Mesothelial cell of epicardium (in vitro differentiated cells): ENCODE measurements at regions not wholly inside any gene's neighbourhood (a gene's known extent, or its start where the extent isn't known, plus 50 kb on each side); places are given as distances from the start of the nearest gene placed in this dataset.
A peak's percentile ranks its signal among the peaks of the same experiment; 100 is the strongest.

Experiments used
- DNase-seq, 2 experiments: peaks; one replicate each; pipeline ENCODE4 v3.0.0; 2021; ENCODE audit warnings: low spot score in 2 of 2; ENCODE audit not compliant: unreplicated experiment in 2 of 2
- H3K27ac Mint-ChIP-seq: 2 replicates; pipeline ENCODE4 v1.8.0; 2021; ENCODE audit warnings: mixed read lengths
- H3K27me3 Mint-ChIP-seq: 2 replicates; pipeline ENCODE4 v1.8.0; 2021; ENCODE audit warnings: low read depth, mixed read lengths
- H3K36me3 Mint-ChIP-seq: 2 replicates; pipeline ENCODE4 v1.8.0; 2021; ENCODE audit warnings: mixed read lengths
- H3K4me1 Mint-ChIP-seq: 2 replicates; pipeline ENCODE4 v1.8.0; 2021; ENCODE audit warnings: mixed read lengths
- H3K4me3 Mint-ChIP-seq: 2 replicates; pipeline ENCODE4 v1.8.0; 2021; ENCODE audit warnings: mild to moderate bottlenecking, moderate library complexity, mixed read lengths
- H3K9me3 Mint-ChIP-seq: 2 replicates; pipeline ENCODE4 v1.8.0; 2021; ENCODE audit warnings: mixed read lengths
- TF ChIP-seq, protein P1 (sequence below): fragments of 200-600 bp; sonication (generic); IDR thresholded peaks from one replicate; pipeline ENCODE4 v1.5.0; 2021; ENCODE audit warnings: antibody characterized with exemption; ENCODE audit not compliant: unreplicated experiment

- no peak for DNase-seq
- TF ChIP-seq, protein P1, sequence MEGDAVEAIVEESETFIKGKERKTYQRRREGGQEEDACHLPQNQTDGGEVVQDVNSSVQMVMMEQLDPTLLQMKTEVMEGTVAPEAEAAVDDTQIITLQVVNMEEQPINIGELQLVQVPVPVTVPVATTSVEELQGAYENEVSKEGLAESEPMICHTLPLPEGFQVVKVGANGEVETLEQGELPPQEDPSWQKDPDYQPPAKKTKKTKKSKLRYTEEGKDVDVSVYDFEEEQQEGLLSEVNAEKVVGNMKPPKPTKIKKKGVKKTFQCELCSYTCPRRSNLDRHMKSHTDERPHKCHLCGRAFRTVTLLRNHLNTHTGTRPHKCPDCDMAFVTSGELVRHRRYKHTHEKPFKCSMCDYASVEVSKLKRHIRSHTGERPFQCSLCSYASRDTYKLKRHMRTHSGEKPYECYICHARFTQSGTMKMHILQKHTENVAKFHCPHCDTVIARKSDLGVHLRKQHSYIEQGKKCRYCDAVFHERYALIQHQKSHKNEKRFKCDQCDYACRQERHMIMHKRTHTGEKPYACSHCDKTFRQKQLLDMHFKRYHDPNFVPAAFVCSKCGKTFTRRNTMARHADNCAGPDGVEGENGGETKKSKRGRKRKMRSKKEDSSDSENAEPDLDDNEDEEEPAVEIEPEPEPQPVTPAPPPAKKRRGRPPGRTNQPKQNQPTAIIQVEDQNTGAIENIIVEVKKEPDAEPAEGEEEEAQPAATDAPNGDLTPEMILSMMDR = no peak
- H3K9me3 Mint-ChIP-seq = no peaks in the 10 kb centered on the region
- H3K4me1 Mint-ChIP-seq = peaks cover 35% of the 10 kb centered on the region
- peak overlapping the region; percentile 21 for H3K27ac Mint-ChIP-seq
- no peaks in the 10 kb centered on the region for H3K27me3 Mint-ChIP-seq
- peaks cover 2% of the 10 kb centered on the region for H3K36me3 Mint-ChIP-seq
- H3K4me3 Mint-ChIP-seq = no peak overlapping the region
Observed at GRCh38 chr2:217361483-217361880, 501.6 kb upstream of the TNP1 start.

- DNase-seq = no peak
- no peaks in the 10 kb centered on the region for H3K9me3 Mint-ChIP-seq
Observed at GRCh38 chr2:217360781-217361482, 501.1 kb upstream of the TNP1 start.

GRCh38 chr2:217360111-217360510 is 500.2 kb upstream of the TNP1 start:
- H3K4me1 Mint-ChIP-seq = peaks cover 37% of the 10 kb centered on the region
- no peaks in the 10 kb centered on the region for H3K27me3 Mint-ChIP-seq
- TF ChIP-seq, protein P1 = no peak
- H3K27ac Mint-ChIP-seq = no peak overlapping the region
- H3K4me3 Mint-ChIP-seq = no peak overlapping the region
- no peaks in the 10 kb centered on the region for H3K9me3 Mint-ChIP-seq
- H3K36me3 Mint-ChIP-seq = peaks cover 2% of the 10 kb centered on the region
- DNase-seq = no peak

More at GRCh38 chr2:217360781-217361482, 501.1 kb upstream of the TNP1 start:
- peak overlapping the region; percentile 36 for H3K27ac Mint-ChIP-seq
- TF ChIP-seq, protein P1 = no peak
- H3K4me1 Mint-ChIP-seq = peaks cover 37% of the 10 kb centered on the region
- H3K36me3 Mint-ChIP-seq = peaks cover 2% of the 10 kb centered on the region
- no peaks in the 10 kb centered on the region for H3K27me3 Mint-ChIP-seq
- no peak overlapping the region for H3K4me3 Mint-ChIP-seq

GRCh38 chr2:217357886-217358620 is 498.2 kb upstream of the TNP1 start:
- Mint-ChIP-seq H3K4me1 (peaks cover 55% of the 10 kb centered on the region), H3K27me3 (no peaks in the 10 kb centered on the region), H3K4me3 (no peak overlapping the region), H3K36me3 (no peaks in the 10 kb centered on the region), H3K27ac (no peak overlapping the region), H3K9me3 (no peaks in the 10 kb centered on the region)
- DNase-seq = no peak
- TF ChIP-seq, protein P1 = no peak

DNA sequence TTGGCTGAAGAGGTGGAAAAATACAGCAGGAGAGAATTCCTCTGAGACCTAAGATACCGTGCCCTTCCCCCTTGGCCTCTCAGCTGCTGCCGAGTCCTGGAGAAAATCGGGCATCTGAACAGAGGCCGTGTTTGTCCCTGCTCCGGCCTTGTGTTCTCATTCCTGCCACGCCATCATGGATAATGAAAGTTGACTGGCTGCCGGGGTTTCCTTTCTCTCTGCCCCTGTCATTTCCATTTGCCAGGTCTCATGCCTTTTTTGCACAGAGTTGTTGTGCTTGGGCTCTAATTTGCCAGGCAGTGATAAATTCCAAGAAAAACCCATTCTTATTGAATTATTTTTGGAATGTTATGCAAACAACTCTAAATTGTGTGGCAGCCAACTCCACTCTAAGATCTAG is 496.9 kb upstream of the TNP1 start:
- DNase-seq = no peak
- no peaks in the 10 kb centered on the region for H3K36me3 Mint-ChIP-seq
- no peaks in the 10 kb centered on the region for H3K9me3 Mint-ChIP-seq
- no peak overlapping the region for H3K4me3 Mint-ChIP-seq
- TF ChIP-seq, protein P1 = no peak
- peaks cover 54% of the 10 kb centered on the region for H3K4me1 Mint-ChIP-seq
- H3K27ac Mint-ChIP-seq = no peak overlapping the region
- no peaks in the 10 kb centered on the region for H3K27me3 Mint-ChIP-seq
